Hypothalamus (tissue), 51 donors: ENCODE measurements at regions not wholly inside any gene's neighbourhood (a gene's known extent, or its start where the extent isn't known, plus 50 kb on each side); places are given as distances from the start of the nearest gene placed in this dataset.
"Not testable (repeated sequence)": the region's sequence is repeated elsewhere in the genome, so short reads cannot be mapped to it uniquely, and the experiment has no call there.

Source experiments
- DNase-seq, 51 donors: peaks; one replicate each; lab custom pipeline; 2025; lab: John Stamatoyannopoulos, UW

- DNase-seq, result not testable (repeated sequence)
Observed at GRCh38 chr7:131625345-131625744, 68.9 kb upstream of the PODXL start.

GRCh38 chr7:131624536-131624935 lies 68.1 kb upstream of the PODXL start:
- no peak for DNase-seq

- no peak for DNase-seq
Observed at GRCh38 chr7:131623154-131623553, 66.7 kb upstream of the PODXL start.

GRCh38 chr7:131621652-131622051 lies 65.2 kb upstream of the PODXL start:
- no peak for DNase-seq

- no peak for DNase-seq
Observed at GRCh38 chr7:131620673-131621609, 64.5 kb upstream of the PODXL start.

GRCh38 chr7:131619336-131620305 lies 63.2 kb upstream of the PODXL start:
- DNase-seq, result no peak

- DNase-seq, result no peak
Observed at GRCh38 chr7:131618391-131618790, 62.0 kb upstream of the PODXL start.

GRCh38 chr7:131616487-131617200 lies 60.2 kb upstream of the PODXL start:
- DNase-seq, result no peak

GRCh38 chr7:131613909-131614308 lies 57.5 kb upstream of the PODXL start:
- DNase-seq, result no peak

GRCh38 chr7:131610007-131610406 lies 53.6 kb upstream of the PODXL start:
- DNase-seq, result peak in 1 of 51 donors; percentile 7

GRCh38 chr7:131608116-131608500 lies 51.7 kb upstream of the PODXL start:
- DNase-seq, result peak in 2 of 51 donors; percentile 31 to 51

- DNase-seq, result peak in 45 of 51 donors; percentile 8 to 84 (median 46)
Observed at GRCh38 chr7:131607291-131608115, 51.1 kb upstream of the PODXL start.

- DNase-seq, result no peak
Observed at GRCh38 chr7:131606346-131607290, 50.2 kb upstream of the PODXL start.
